Lung (tissue), 11 donors: ENCODE measurements at regions not wholly inside any gene's neighbourhood (a gene's known extent, or its start where the extent isn't known, plus 50 kb on each side); places are given as distances from the start of the nearest gene placed in this dataset.

Source experiments
- ATAC-seq: fragments of 200-7000 bp; cut with Tn5 transposase; one replicate; pipeline ENCODE4 v1.9.1; 2020; ENCODE audit warnings: moderate number of reproducible peaks; ENCODE audit not compliant: insufficient read depth, low FRiP score
- DNase-seq, 3 donors: peaks; one replicate each; pipeline ENCODE4 v3.0.0-alpha.2; 2013 to 2017
- H3K27ac ChIP-seq, 2 donors: one replicate each; pipeline ENCODE4 v1.5.1; 2013; ENCODE audit warnings: mild to moderate bottlenecking in 2 of 2, moderate library complexity in 2 of 2, control low read depth in 1 of 2, inconsistent platforms in 1 of 2, low read depth in 1 of 2, low read length in 1 of 2
- H3K27me3 ChIP-seq, 3 donors: one replicate each; pipeline ENCODE4 v1.5.1; 2013; ENCODE audit warnings: low read length in 2 of 3; ENCODE audit not compliant: control insufficient read depth in 3 of 3, insufficient read depth in 3 of 3
- H3K36me3 ChIP-seq, 4 donors: one replicate each; pipeline ENCODE4 v1.5.1; 2013; ENCODE audit warnings: low read length in 4 of 4, mild to moderate bottlenecking in 1 of 4, moderate library complexity in 1 of 4; ENCODE audit not compliant: control insufficient read depth in 4 of 4, insufficient read depth in 4 of 4
- H3K4me1 ChIP-seq, 5 donors: one replicate each; pipeline ENCODE4 v1.5.1; 2013; ENCODE audit warnings: low read length in 5 of 5, mild to moderate bottlenecking in 2 of 5, moderate library complexity in 1 of 5; ENCODE audit not compliant: control insufficient read depth in 5 of 5, insufficient read depth in 5 of 5
- H3K4me3 ChIP-seq: one replicate; pipeline ENCODE4 v1.5.1; 2013; ENCODE audit warnings: mild to moderate bottlenecking, control low read depth, moderate library complexity
- H3K9ac ChIP-seq, 2 donors: one replicate each; pipeline ENCODE4 v1.5.1; 2013; ENCODE audit warnings: low read length in 2 of 2, control low read depth in 1 of 2; ENCODE audit not compliant: insufficient read depth in 1 of 2
- H3K9me3 ChIP-seq, 4 donors: one replicate each; pipeline ENCODE4 v1.5.1; 2013; ENCODE audit warnings: low read length in 3 of 4, mild to moderate bottlenecking in 1 of 4, moderate library complexity in 1 of 4; ENCODE audit not compliant: control insufficient read depth in 4 of 4, insufficient read depth in 3 of 4
- CTCF ChIP-seq: IDR thresholded peaks from 2 replicates; pipeline ENCODE4 v1.5.1; 2012; ENCODE audit warnings: mild to moderate bottlenecking; ENCODE audit errors: control extremely low read depth, extremely low read depth
- WGBS, 2 donors: extraction: QIAGEN DNeasy Blood & Tissue Kit; methylation state at CpG; one replicate each; pipeline ENCODE4 v1.1.7; 2013; 5-methylcytosine and 5-hydroxymethylcytosine counted together
- donor health status: control.
- donor health status: control.
- donor health status: Bipolar disorder and iron deficiency.
- donor health status: healthy.
- donor health status: DM: yes; HTN: yes; CAD: no.

GRCh38 chr5:101278011-101278687, 375.1 kb upstream of the ST8SIA4 start:
- H3K36me3 ChIP-seq, result no peaks in the 10 kb centered on the region
- ATAC-seq, result no peak
- no peak overlapping the region for H3K27ac ChIP-seq
- H3K27me3 ChIP-seq, result no peaks in the 10 kb centered on the region
- 81 to 92% methylated on average over 5 of the region's 5 CpGs for WGBS, 2 donors
- no peak for TF ChIP-seq CTCF
- DNase-seq, result no peak
- no peaks in the 10 kb centered on the region for H3K9me3 ChIP-seq
- H3K4me3 ChIP-seq, result no peak overlapping the region
- no peaks in the 10 kb centered on the region for H3K4me1 ChIP-seq
- no peak overlapping the region for H3K9ac ChIP-seq

- Histone ChIP-seq H3K27ac (no peak overlapping the region), H3K36me3 (no peaks in the 10 kb centered on the region), H3K4me1 (no peaks in the 10 kb centered on the region), H3K9ac (no peak overlapping the region), H3K4me3 (no peak overlapping the region), H3K9me3 (peaks cover 0 to 2% (median 0%) of the 10 kb centered on the region in 4 donors), H3K27me3 (no peaks in the 10 kb centered on the region)
- DNase-seq (no peak), ATAC-seq (no peak)
- no peak for TF ChIP-seq CTCF
- WGBS, 2 donors, result 73 to 77% methylated on average over 2 of the region's 2 CpGs
Measured at GRCh38 chr5:101271945-101272344, 368.9 kb upstream of the ST8SIA4 start.

- TF ChIP-seq CTCF, result no peak
- no peaks in the 10 kb centered on the region for H3K27me3 ChIP-seq
Measured at GRCh38 chr5:101271416-101271815, 368.3 kb upstream of the ST8SIA4 start.

GRCh38 chr5:101260857-101261256, 357.8 kb upstream of the ST8SIA4 start:
- Histone ChIP-seq H3K9me3 (no peaks in the 10 kb centered on the region), H3K27ac (no peak overlapping the region), H3K4me3 (no peak overlapping the region), H3K4me1 (no peaks in the 10 kb centered on the region), H3K9ac (no peak overlapping the region), H3K27me3 (no peaks in the 10 kb centered on the region), H3K36me3 (no peaks in the 10 kb centered on the region)
- no peak for TF ChIP-seq CTCF
- DNase-seq (no peak), ATAC-seq (no peak)
- WGBS, 2 donors, result 64 to 85% methylated on average over 9 of the region's 9 CpGs

More at GRCh38 chr5:101271416-101271815, 368.3 kb upstream of the ST8SIA4 start:
- WGBS, 2 donors, result 79 to 84% methylated on average over 2 of the region's 2 CpGs
- H3K4me1 ChIP-seq, result no peaks in the 10 kb centered on the region
- no peaks in the 10 kb centered on the region for H3K36me3 ChIP-seq
- H3K27ac ChIP-seq, result no peak overlapping the region
- H3K9ac ChIP-seq, result no peak overlapping the region
- no peak overlapping the region for H3K4me3 ChIP-seq
- H3K9me3 ChIP-seq, result peaks cover 0 to 2% (median 0%) of the 10 kb centered on the region in 4 donors
- no peak for DNase-seq
- ATAC-seq, result no peak
